Astrocyte of the spinal cord (primary cell): ENCODE measurements at regions not wholly inside any gene's neighbourhood (a gene's known extent, or its start where the extent isn't known, plus 50 kb on each side); places are given as distances from the start of the nearest gene placed in this dataset.
A peak's percentile ranks its signal among the peaks of the same experiment; 100 is the strongest.

Experiments used
- DNase-seq: peaks from one replicate; pipeline ENCODE4 v3.0.0; 2011; ENCODE audit warnings: low read depth, low spot score
- H3K4me3 ChIP-seq: 2 replicates; pipeline ENCODE4 v1.5.1; 2011; ENCODE audit warnings: low read depth, mild to moderate bottlenecking, low read length, moderate library complexity
- in situ Hi-C: cut with HindIII; loops from 2 replicates; pipeline ENCODE4 v1.10.0; 2017; ENCODE audit warnings: low sequenced_read_pairs
- TF ChIP-seq, protein P1 (sequence below): IDR thresholded peaks from 2 replicates; pipeline ENCODE4 v1.5.1; 2012; ENCODE audit warnings: low read depth, mild to moderate bottlenecking, low read length, inconsistent platforms

DNA sequence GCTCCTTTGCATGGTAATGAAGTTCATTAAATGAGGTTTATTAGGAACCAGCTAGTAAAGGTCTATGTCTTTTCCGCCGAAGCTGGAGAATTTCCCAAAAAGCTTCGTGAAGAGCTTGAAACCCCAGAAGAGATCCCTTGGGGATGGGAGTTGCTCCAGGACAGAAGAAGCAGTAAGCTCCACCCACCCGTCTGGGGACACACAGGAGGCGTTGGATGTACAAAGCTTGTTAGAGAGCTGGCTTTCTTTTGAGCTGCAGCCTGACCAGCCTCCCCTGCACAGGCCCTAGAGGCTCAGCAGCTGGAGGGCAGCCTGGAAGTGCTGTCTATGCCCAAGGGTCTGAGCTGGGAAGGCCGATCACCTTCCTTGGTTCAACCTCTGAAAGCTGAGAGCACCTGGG is 147.4 kb upstream of the SDK2 start:
- H3K4me3 ChIP-seq: no peak overlapping the region
- TF ChIP-seq, protein P1, sequence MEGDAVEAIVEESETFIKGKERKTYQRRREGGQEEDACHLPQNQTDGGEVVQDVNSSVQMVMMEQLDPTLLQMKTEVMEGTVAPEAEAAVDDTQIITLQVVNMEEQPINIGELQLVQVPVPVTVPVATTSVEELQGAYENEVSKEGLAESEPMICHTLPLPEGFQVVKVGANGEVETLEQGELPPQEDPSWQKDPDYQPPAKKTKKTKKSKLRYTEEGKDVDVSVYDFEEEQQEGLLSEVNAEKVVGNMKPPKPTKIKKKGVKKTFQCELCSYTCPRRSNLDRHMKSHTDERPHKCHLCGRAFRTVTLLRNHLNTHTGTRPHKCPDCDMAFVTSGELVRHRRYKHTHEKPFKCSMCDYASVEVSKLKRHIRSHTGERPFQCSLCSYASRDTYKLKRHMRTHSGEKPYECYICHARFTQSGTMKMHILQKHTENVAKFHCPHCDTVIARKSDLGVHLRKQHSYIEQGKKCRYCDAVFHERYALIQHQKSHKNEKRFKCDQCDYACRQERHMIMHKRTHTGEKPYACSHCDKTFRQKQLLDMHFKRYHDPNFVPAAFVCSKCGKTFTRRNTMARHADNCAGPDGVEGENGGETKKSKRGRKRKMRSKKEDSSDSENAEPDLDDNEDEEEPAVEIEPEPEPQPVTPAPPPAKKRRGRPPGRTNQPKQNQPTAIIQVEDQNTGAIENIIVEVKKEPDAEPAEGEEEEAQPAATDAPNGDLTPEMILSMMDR: no peak
- no peak for DNase-seq
- in situ Hi-C loops: no loop called here

DNA sequence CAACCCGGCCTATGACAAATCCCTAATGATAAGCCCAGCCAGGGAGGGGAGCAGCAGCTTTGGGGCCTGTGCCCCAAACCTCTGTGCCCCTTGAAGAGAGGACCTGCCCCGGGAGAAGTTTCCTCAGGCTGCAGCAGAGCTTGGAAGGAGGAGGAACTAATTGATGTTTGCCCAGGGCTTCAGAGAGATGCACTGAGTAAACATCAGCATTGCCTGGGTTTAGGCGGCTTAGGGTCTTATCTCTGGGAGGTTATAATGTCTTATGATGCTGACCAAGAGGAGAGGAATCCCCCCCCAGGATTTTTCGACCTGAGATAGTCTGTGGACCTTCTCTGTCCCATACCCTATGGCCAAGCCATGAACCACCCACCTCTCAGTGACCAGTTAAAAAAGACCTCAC is 148.7 kb upstream of the SDK2 start:
- DNase-seq: no peak
- no peak overlapping the region for H3K4me3 ChIP-seq
- in situ Hi-C loops: no loop called here
- TF ChIP-seq, protein P1: no peak

DNA sequence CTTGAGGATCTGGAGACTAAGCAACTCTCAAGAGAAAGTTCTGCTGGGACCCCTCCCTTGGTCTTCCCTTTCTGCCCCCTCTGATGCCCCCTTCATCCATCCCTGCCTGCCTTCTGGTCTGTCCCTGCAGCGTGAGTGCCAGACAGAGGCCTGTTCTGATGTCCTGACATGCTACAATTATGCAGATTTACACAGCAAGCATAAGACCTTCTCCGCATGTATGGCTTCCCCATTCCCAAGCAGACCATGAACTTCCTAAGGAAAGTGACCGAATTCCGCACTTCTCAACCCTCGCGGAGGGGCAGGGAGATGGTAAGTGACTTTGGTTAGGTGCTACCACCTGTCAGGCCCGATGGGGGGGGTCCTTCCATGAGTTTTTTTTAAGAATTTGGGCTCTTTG is 150.1 kb upstream of the SDK2 start:
- in situ Hi-C loops: no loop called here
- DNase-seq: no peak
- TF ChIP-seq, protein P1: no peak
- no peak overlapping the region for H3K4me3 ChIP-seq

DNA sequence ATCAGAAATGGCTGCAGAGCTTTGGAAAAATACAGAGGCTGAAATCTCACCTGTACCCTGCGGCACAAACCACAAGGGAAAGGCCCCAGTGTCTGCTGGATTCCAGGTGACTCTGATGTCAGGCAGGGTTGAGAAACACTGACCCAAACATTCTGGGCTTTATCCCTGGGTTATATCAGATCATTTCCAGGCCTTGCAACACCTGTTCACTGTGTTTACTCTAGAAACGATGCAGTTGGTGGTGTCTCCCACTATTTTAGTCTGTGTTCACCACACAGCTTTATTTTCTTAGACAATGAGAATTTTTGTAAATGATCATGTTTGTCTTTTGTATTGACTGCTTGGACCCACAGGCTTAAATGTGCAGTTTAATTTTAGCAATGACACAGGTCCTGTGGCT is 151.5 kb upstream of the SDK2 start:
- TF ChIP-seq, protein P1: no peak
- no peak for DNase-seq
- no peak overlapping the region for H3K4me3 ChIP-seq
- in situ Hi-C loops: no loop called here

DNA sequence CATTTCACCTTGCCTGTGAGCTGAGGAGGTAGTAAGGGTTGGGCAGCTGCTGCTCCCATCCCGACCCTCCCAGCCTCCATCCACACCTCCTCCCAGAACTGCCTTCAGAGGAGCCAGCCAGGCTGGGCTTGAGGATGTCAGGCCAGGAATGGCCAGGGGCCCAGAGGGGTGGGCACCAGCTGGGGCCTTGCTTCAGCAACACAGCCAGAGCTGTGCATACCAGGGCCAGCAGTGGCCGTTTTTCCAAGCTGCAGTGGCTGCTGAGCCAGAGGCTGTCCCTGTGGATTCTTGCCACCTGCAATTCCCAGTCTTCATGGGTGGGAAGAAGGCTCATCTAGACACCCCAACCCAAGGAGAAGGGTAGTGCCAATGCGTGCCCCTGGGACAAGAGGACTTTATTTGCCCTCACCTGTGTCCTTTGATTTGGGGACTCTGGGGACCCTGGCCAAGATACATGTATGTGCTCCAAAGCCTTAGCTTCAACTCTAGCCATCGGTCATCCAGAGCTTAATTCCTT is 153.4 kb upstream of the SDK2 start:
- in situ Hi-C loops: no loop called here
- DNase-seq: no peak
- TF ChIP-seq, protein P1: no peak
- H3K4me3 ChIP-seq: no peak overlapping the region

DNA sequence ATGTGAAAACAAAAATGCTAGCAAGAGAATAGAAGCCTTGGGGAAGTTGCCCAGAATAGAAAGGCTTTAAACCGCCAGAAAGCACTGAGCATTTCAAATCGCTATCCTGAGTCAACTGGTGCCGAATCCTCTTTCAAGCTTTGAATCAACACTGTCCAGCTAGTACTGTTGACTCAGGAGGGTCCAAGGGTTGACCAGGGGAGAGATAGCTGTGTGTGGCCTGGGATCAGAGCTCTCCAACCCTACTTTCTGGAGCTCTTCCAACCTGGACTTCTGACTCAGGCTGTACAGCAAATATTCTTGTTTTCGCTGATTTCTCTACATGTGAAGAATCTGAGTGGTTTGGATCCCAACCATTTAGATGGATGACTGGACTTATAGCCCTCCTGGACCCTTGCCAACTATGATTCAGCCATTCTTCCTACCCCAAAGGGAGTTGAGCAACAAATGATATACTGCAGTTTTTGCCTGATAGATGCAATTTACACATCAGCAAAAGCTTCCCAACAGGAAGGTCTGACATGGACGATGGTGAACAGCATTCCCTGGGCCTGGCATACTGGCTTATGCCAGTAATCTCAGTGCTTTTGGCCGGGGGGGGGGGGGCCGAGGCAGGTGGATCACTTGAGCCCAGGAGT is 154.0 kb upstream of the SDK2 start:
- H3K4me3 ChIP-seq: no peak overlapping the region
- peak; percentile 87 for DNase-seq
- TF ChIP-seq, protein P1: no peak
- in situ Hi-C loops: no loop called here
